NT2/D1 (cell line): ENCODE measurements at regions not wholly inside any gene's neighbourhood (a gene's known extent, or its start where the extent isn't known, plus 50 kb on each side); places are given as distances from the start of the nearest gene placed in this dataset.

ENCODE experiments used
- SUZ12 ChIP-seq: IDR thresholded peaks from 2 replicates; pipeline ENCODE4 v1.6.1; 2011; ENCODE audit not compliant: insufficient read length, insufficient read depth; ENCODE audit errors: extremely low read depth
- YY1 ChIP-seq: IDR thresholded peaks from 2 replicates; pipeline ENCODE4 v1.6.1; 2011; ENCODE audit not compliant: insufficient read length, insufficient read depth

- TF ChIP-seq SUZ12 (no peak), YY1 (no peak)
These were observed 153.7 kb upstream of the VRK2 start for GRCh38 chr2:57892920-57893319.
